ENCODE measurements at regions not wholly inside any gene's neighbourhood (a gene's known extent, or its start where the extent isn't known, plus 50 kb on each side); places are given as distances from the start of the nearest gene placed in this dataset.

DNA sequence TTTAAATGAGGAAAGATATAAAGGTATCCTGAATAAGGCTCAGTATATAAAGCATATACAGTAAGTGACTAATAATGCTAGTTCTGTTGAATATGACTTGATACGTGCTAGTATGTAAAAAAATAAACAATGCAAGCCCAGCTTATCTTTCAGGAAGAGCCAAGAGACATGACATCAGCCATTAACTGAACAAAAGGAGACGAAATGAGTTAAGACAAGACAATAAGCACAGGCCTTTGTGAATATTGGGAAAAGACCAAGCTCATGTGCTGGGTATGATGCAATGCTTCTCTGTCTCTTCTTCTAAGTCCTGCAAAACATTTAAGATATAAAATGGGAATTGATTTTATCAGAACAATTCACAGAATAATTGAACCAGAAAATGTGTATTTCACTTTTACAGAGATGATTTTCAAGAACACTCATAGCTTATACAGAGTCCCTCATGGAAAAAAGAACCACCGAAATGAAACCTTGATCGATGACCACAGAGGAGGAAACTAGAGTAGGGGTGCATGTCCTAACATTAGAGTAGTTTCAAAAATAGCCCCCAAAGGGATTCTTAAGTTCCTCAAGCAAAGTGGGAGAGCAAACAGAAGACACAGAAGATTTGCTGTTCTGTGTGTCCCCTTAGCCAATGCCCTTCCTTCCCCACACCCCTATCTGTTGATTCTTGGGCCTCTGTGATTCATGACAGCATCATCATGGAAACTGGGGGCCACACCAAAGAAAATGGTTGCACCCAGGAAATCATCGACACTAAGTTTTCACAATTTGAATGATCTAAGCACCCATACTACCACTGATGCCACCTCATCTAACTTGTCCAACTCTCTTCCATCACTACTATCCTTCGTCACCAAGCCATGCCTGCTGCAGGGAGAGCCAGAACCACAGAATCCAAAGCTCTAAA, 68.0 kb upstream of the CRIM1 start:
- TF ChIP-seq, protein P1, sequence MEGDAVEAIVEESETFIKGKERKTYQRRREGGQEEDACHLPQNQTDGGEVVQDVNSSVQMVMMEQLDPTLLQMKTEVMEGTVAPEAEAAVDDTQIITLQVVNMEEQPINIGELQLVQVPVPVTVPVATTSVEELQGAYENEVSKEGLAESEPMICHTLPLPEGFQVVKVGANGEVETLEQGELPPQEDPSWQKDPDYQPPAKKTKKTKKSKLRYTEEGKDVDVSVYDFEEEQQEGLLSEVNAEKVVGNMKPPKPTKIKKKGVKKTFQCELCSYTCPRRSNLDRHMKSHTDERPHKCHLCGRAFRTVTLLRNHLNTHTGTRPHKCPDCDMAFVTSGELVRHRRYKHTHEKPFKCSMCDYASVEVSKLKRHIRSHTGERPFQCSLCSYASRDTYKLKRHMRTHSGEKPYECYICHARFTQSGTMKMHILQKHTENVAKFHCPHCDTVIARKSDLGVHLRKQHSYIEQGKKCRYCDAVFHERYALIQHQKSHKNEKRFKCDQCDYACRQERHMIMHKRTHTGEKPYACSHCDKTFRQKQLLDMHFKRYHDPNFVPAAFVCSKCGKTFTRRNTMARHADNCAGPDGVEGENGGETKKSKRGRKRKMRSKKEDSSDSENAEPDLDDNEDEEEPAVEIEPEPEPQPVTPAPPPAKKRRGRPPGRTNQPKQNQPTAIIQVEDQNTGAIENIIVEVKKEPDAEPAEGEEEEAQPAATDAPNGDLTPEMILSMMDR (IDR thresholded peaks at IDR 0.05): no peak
- no peak for TF ChIP-seq CREM (CRISPR knock-in tag; IDR thresholded peaks at IDR 0.05)
- TF ChIP-seq HMGA2 (CRISPR knock-in tag; IDR thresholded peaks at IDR 0.05): no peak
- TF ChIP-seq, protein P2, sequence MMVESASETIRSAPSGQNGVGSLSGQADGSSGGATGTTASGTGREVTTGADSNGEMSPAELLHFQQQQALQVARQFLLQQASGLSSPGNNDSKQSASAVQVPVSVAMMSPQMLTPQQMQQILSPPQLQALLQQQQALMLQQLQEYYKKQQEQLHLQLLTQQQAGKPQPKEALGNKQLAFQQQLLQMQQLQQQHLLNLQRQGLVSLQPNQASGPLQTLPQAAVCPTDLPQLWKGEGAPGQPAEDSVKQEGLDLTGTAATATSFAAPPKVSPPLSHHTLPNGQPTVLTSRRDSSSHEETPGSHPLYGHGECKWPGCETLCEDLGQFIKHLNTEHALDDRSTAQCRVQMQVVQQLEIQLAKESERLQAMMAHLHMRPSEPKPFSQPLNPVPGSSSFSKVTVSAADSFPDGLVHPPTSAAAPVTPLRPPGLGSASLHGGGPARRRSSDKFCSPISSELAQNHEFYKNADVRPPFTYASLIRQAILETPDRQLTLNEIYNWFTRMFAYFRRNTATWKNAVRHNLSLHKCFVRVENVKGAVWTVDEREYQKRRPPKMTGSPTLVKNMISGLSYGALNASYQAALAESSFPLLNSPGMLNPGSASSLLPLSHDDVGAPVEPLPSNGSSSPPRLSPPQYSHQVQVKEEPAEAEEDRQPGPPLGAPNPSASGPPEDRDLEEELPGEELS (CRISPR knock-in tag; IDR thresholded peaks at IDR 0.05): no peak
- TF ChIP-seq, protein P3, sequence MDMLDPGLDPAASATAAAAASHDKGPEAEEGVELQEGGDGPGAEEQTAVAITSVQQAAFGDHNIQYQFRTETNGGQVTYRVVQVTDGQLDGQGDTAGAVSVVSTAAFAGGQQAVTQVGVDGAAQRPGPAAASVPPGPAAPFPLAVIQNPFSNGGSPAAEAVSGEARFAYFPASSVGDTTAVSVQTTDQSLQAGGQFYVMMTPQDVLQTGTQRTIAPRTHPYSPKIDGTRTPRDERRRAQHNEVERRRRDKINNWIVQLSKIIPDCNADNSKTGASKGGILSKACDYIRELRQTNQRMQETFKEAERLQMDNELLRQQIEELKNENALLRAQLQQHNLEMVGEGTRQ (CRISPR knock-in tag; IDR thresholded peaks at IDR 0.05): no peak
- no peak for TF ChIP-seq NR1H2 (CRISPR knock-in tag; IDR thresholded peaks at IDR 0.05)
- no peak for TF ChIP-seq MYBL2 (CRISPR knock-in tag; IDR thresholded peaks at IDR 0.05)
- TF ChIP-seq, protein P4, sequence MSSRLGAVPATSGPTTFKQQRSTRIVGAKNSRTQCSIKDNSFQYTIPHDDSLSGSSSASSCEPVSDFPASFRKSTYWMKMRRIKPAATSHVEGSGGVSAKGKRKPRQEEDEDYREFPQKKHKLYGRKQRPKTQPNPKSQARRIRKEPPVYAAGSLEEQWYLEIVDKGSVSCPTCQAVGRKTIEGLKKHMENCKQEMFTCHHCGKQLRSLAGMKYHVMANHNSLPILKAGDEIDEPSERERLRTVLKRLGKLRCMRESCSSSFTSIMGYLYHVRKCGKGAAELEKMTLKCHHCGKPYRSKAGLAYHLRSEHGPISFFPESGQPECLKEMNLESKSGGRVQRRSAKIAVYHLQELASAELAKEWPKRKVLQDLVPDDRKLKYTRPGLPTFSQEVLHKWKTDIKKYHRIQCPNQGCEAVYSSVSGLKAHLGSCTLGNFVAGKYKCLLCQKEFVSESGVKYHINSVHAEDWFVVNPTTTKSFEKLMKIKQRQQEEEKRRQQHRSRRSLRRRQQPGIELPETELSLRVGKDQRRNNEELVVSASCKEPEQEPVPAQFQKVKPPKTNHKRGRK (CRISPR knock-in tag; IDR thresholded peaks at IDR 0.05; ENCODE audit: borderline replicate concordance): no peak
- TF ChIP-seq, protein P5, sequence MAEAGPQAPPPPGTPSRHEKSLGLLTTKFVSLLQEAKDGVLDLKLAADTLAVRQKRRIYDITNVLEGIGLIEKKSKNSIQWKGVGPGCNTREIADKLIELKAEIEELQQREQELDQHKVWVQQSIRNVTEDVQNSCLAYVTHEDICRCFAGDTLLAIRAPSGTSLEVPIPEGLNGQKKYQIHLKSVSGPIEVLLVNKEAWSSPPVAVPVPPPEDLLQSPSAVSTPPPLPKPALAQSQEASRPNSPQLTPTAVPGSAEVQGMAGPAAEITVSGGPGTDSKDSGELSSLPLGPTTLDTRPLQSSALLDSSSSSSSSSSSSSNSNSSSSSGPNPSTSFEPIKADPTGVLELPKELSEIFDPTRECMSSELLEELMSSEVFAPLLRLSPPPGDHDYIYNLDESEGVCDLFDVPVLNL (CRISPR knock-in tag; IDR thresholded peaks at IDR 0.05; ENCODE audit: borderline replicate concordance, low read depth): no peak
- TF ChIP-seq, protein P6, sequence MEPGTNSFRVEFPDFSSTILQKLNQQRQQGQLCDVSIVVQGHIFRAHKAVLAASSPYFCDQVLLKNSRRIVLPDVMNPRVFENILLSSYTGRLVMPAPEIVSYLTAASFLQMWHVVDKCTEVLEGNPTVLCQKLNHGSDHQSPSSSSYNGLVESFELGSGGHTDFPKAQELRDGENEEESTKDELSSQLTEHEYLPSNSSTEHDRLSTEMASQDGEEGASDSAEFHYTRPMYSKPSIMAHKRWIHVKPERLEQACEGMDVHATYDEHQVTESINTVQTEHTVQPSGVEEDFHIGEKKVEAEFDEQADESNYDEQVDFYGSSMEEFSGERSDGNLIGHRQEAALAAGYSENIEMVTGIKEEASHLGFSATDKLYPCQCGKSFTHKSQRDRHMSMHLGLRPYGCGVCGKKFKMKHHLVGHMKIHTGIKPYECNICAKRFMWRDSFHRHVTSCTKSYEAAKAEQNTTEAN (CRISPR knock-in tag; IDR thresholded peaks at IDR 0.05): no peak
- no peak for TF ChIP-seq NFE2L1 (CRISPR knock-in tag; IDR thresholded peaks at IDR 0.05)
- no peak for TF ChIP-seq SP1 (CRISPR knock-in tag; conservative IDR thresholded peaks at IDR 0.05)

Measured in WTC11 (cell line).